ENCODE measurements at regions not wholly inside any gene's neighbourhood (a gene's known extent, or its start where the extent isn't known, plus 50 kb on each side); places are given as distances from the start of the nearest gene placed in this dataset.

GRCh38 chr1:37325509-37326437 is 148.6 kb upstream of the ZC3H12A start:
- H3K9me3 ChIP-seq (ENCODE audit: control insufficient read depth in 2 of 2, low read length in 2 of 2), result peaks cover 3 to 13% of the 10 kb centered on the region in 2 donors
- H3K27ac ChIP-seq (ENCODE audit: low read length), result no peak overlapping the region
- no peaks in the 10 kb centered on the region for H3K36me3 ChIP-seq (ENCODE audit: control insufficient read depth in 2 of 2, insufficient read depth in 2 of 2, low read length in 2 of 2)
- H3K4me1 ChIP-seq (ENCODE audit: control insufficient read depth, insufficient read depth, low read length), result no peaks in the 10 kb centered on the region
- H3K9ac ChIP-seq (ENCODE audit: low read length in 2 of 2), result no peak overlapping the region
- H3K4me3 ChIP-seq (ENCODE audit: low read length in 2 of 2), result no peak overlapping the region
- H3K27me3 ChIP-seq (ENCODE audit: control insufficient read depth in 1 of 2, insufficient read depth in 2 of 2, low read length in 2 of 2), result peaks cover 12 to 13% of the 10 kb centered on the region in 2 donors

DNA sequence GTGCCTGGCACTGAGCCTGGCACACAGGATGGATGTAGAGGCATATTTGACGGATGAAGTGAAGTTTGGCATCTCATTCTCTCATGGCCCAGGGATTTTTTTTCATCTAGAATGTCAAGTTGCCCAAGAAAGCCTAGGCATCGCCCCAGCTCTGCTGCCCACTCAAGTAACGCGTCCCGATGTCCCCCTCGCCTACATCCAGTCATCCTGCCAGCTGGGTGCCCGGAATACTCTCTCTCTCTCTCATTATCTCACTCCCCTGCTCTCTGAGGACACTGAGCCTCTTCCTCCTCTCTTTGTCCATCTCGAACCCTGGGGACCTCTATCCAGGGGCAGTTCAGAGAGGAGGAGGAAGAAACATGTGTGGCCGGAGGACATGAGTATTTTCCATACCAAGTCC is 142.3 kb upstream of the ZC3H12A start:
- no peak overlapping the region for H3K4me3 ChIP-seq (ENCODE audit: low read length in 2 of 2)
- H3K9me3 ChIP-seq (ENCODE audit: control insufficient read depth in 2 of 2, low read length in 2 of 2), result peaks cover 0 to 8% of the 10 kb centered on the region in 2 donors
- H3K9ac ChIP-seq (ENCODE audit: low read length in 2 of 2), result no peak overlapping the region
- H3K36me3 ChIP-seq (ENCODE audit: control insufficient read depth in 2 of 2, insufficient read depth in 2 of 2, low read length in 2 of 2), result no peaks in the 10 kb centered on the region
- peaks cover 0 to 3% of the 10 kb centered on the region in 2 donors for H3K27me3 ChIP-seq (ENCODE audit: control insufficient read depth in 1 of 2, insufficient read depth in 2 of 2, low read length in 2 of 2)
- no peaks in the 10 kb centered on the region for H3K4me1 ChIP-seq (ENCODE audit: control insufficient read depth, insufficient read depth, low read length)
- H3K27ac ChIP-seq (ENCODE audit: low read length), result no peak overlapping the region

GRCh38 chr1:37338658-37339057 is 135.7 kb upstream of the ZC3H12A start:
- H3K4me1 ChIP-seq (ENCODE audit: control insufficient read depth, insufficient read depth, low read length), result no peaks in the 10 kb centered on the region
- H3K4me3 ChIP-seq (ENCODE audit: low read length in 2 of 2), result no peak overlapping the region
- H3K9me3 ChIP-seq (ENCODE audit: control insufficient read depth in 2 of 2, low read length in 2 of 2), result peaks cover 6 to 13% of the 10 kb centered on the region in 2 donors
- H3K27me3 ChIP-seq (ENCODE audit: control insufficient read depth in 1 of 2, insufficient read depth in 2 of 2, low read length in 2 of 2), result peaks cover under 1 to 3% of the 10 kb centered on the region in 2 donors
- no peaks in the 10 kb centered on the region for H3K36me3 ChIP-seq (ENCODE audit: control insufficient read depth in 2 of 2, insufficient read depth in 2 of 2, low read length in 2 of 2)
- H3K9ac ChIP-seq (ENCODE audit: low read length in 2 of 2), result no peak overlapping the region
- no peak overlapping the region for H3K27ac ChIP-seq (ENCODE audit: low read length)

DNA sequence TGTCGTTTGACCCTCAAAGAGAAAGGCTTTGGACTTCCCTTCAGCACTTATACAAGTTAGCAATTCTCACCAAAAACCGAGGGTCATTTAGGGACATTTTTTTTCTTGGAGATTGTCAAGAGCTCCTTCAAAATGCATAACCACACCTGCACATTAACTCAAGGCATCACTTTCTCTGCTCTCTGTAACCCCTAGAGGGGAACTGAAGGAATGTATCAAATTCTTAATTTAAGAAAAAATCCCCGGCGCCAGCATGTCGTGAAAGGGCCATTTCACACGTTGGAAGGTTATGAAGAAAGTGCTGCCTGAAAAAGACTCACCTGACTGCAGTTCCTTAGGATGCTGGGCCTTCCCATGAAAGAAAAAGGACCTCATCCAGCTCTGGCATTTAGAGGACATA is 131.6 kb upstream of the ZC3H12A start:
- Histone ChIP-seq H3K9me3 (ENCODE audit: control insufficient read depth in 2 of 2, low read length in 2 of 2) (peaks cover 5 to 6% of the 10 kb centered on the region in 2 donors), H3K4me3 (ENCODE audit: low read length in 2 of 2) (no peak overlapping the region), H3K36me3 (ENCODE audit: control insufficient read depth in 2 of 2, insufficient read depth in 2 of 2, low read length in 2 of 2) (no peaks in the 10 kb centered on the region), H3K4me1 (ENCODE audit: control insufficient read depth, insufficient read depth, low read length) (no peaks in the 10 kb centered on the region), H3K27ac (ENCODE audit: low read length) (no peak overlapping the region), H3K9ac (ENCODE audit: low read length in 2 of 2) (no peak overlapping the region), H3K27me3 (ENCODE audit: control insufficient read depth in 1 of 2, insufficient read depth in 2 of 2, low read length in 2 of 2) (peaks cover 0 to 3% of the 10 kb centered on the region in 2 donors)

DNA sequence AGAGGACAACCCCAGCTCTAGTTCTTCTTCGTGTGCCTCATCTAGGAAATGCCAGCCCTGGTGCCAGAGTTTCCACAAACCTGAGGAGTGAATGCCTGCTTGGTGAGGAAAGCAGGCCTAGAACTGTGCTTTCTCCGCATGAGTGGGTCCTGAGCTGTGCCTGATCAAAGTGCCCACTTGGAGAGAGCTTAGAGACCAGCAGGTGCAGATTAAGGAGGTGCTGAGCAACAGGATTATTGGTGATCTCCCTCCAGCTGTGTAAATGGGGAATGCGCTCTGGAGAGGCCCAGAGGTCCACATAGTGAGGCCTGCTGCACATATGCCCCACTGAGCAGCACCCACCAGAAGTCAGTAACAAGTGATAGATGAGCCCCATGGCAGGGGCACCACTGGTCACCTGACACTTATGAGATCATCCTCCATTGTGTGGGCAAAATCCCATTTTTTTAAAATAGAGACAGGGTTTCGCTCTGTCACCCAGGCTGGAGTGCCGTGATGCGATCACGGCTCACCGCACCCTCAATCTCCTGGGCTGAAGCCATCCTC is 127.2 kb upstream of the ZC3H12A start:
- Histone ChIP-seq H3K36me3 (ENCODE audit: control insufficient read depth in 2 of 2, insufficient read depth in 2 of 2, low read length in 2 of 2) (no peaks in the 10 kb centered on the region), H3K4me3 (ENCODE audit: low read length in 2 of 2) (no peak overlapping the region), H3K4me1 (ENCODE audit: control insufficient read depth, insufficient read depth, low read length) (no peaks in the 10 kb centered on the region), H3K9me3 (ENCODE audit: control insufficient read depth in 2 of 2, low read length in 2 of 2) (no peaks in the 10 kb centered on the region), H3K9ac (ENCODE audit: low read length in 2 of 2) (no peak overlapping the region), H3K27me3 (ENCODE audit: control insufficient read depth in 1 of 2, insufficient read depth in 2 of 2, low read length in 2 of 2) (peaks cover 0 to 5% of the 10 kb centered on the region in 2 donors), H3K27ac (ENCODE audit: low read length) (no peak overlapping the region)

- Histone ChIP-seq H3K36me3 (ENCODE audit: control insufficient read depth in 2 of 2, insufficient read depth in 2 of 2, low read length in 2 of 2) (no peaks in the 10 kb centered on the region), H3K4me3 (ENCODE audit: low read length in 2 of 2) (no peak overlapping the region), H3K9ac (ENCODE audit: low read length in 2 of 2) (no peak overlapping the region), H3K4me1 (ENCODE audit: control insufficient read depth, insufficient read depth, low read length) (no peaks in the 10 kb centered on the region), H3K27ac (ENCODE audit: low read length) (no peak overlapping the region), H3K27me3 (ENCODE audit: control insufficient read depth in 1 of 2, insufficient read depth in 2 of 2, low read length in 2 of 2) (peaks cover 8 to 16% of the 10 kb centered on the region in 2 donors), H3K9me3 (ENCODE audit: control insufficient read depth in 2 of 2, low read length in 2 of 2) (no peaks in the 10 kb centered on the region)
Observed at GRCh38 chr1:37353871-37354270, 120.5 kb upstream of the ZC3H12A start.

GRCh38 chr1:37354876-37355650 is 119.3 kb upstream of the ZC3H12A start:
- Histone ChIP-seq H3K9me3 (ENCODE audit: control insufficient read depth in 2 of 2, low read length in 2 of 2) (no peaks in the 10 kb centered on the region), H3K36me3 (ENCODE audit: control insufficient read depth in 2 of 2, insufficient read depth in 2 of 2, low read length in 2 of 2) (no peaks in the 10 kb centered on the region), H3K4me1 (ENCODE audit: control insufficient read depth, insufficient read depth, low read length) (no peaks in the 10 kb centered on the region), H3K4me3 (ENCODE audit: low read length in 2 of 2) (no peak overlapping the region), H3K27ac (ENCODE audit: low read length) (no peak overlapping the region), H3K9ac (ENCODE audit: low read length in 2 of 2) (no peak overlapping the region), H3K27me3 (ENCODE audit: control insufficient read depth in 1 of 2, insufficient read depth in 2 of 2, low read length in 2 of 2) (peaks cover 14 to 16% of the 10 kb centered on the region in 2 donors)

GRCh38 chr1:37358992-37359391 is 115.4 kb upstream of the ZC3H12A start:
- Histone ChIP-seq H3K27me3 (ENCODE audit: control insufficient read depth in 1 of 2, insufficient read depth in 2 of 2, low read length in 2 of 2) (peaks cover 18% of the 10 kb centered on the region in 2 donors), H3K9ac (ENCODE audit: low read length in 2 of 2) (no peak overlapping the region), H3K9me3 (ENCODE audit: control insufficient read depth in 2 of 2, low read length in 2 of 2) (no peaks in the 10 kb centered on the region), H3K36me3 (ENCODE audit: control insufficient read depth in 2 of 2, insufficient read depth in 2 of 2, low read length in 2 of 2) (no peaks in the 10 kb centered on the region), H3K4me1 (ENCODE audit: control insufficient read depth, insufficient read depth, low read length) (no peaks in the 10 kb centered on the region), H3K27ac (ENCODE audit: low read length) (no peak overlapping the region), H3K4me3 (ENCODE audit: low read length in 2 of 2) (no peak overlapping the region)

GRCh38 chr1:37360011-37360410 is 114.4 kb upstream of the ZC3H12A start:
- Histone ChIP-seq H3K4me1 (ENCODE audit: control insufficient read depth, insufficient read depth, low read length) (no peaks in the 10 kb centered on the region), H3K27ac (ENCODE audit: low read length) (no peak overlapping the region), H3K36me3 (ENCODE audit: control insufficient read depth in 2 of 2, insufficient read depth in 2 of 2, low read length in 2 of 2) (no peaks in the 10 kb centered on the region), H3K4me3 (ENCODE audit: low read length in 2 of 2) (no peak overlapping the region), H3K9ac (ENCODE audit: low read length in 2 of 2) (no peak overlapping the region), H3K9me3 (ENCODE audit: control insufficient read depth in 2 of 2, low read length in 2 of 2) (no peaks in the 10 kb centered on the region), H3K27me3 (ENCODE audit: control insufficient read depth in 1 of 2, insufficient read depth in 2 of 2, low read length in 2 of 2) (peaks cover 18% of the 10 kb centered on the region in 2 donors)

GRCh38 chr1:37362594-37363385 is 111.6 kb upstream of the ZC3H12A start:
- no peaks in the 10 kb centered on the region for H3K4me1 ChIP-seq (ENCODE audit: control insufficient read depth, insufficient read depth, low read length)
- no peak overlapping the region for H3K4me3 ChIP-seq (ENCODE audit: low read length in 2 of 2)
- H3K27ac ChIP-seq (ENCODE audit: low read length), result no peak overlapping the region
- H3K36me3 ChIP-seq (ENCODE audit: control insufficient read depth in 2 of 2, insufficient read depth in 2 of 2, low read length in 2 of 2), result no peaks in the 10 kb centered on the region
- no peaks in the 10 kb centered on the region for H3K9me3 ChIP-seq (ENCODE audit: control insufficient read depth in 2 of 2, low read length in 2 of 2)
- H3K27me3 ChIP-seq (ENCODE audit: control insufficient read depth in 1 of 2, insufficient read depth in 2 of 2, low read length in 2 of 2), result peaks cover 11 to 12% of the 10 kb centered on the region in 2 donors
- H3K9ac ChIP-seq (ENCODE audit: low read length in 2 of 2), result no peak overlapping the region
